HG03442 (cell line): ENCODE measurements at regions not wholly inside any gene's neighbourhood (a gene's known extent, or its start where the extent isn't known, plus 50 kb on each side); places are given as distances from the start of the nearest gene placed in this dataset.
"Not testable (repeated sequence)": the region's sequence is repeated elsewhere in the genome, so short reads cannot be mapped to it uniquely, and the experiment has no call there.

Experiments used
- ATAC-seq: cut with Tn5 transposase; IDR thresholded peaks from one replicate; pipeline ENCODE4 v1.9.1; 2021; ENCODE audit warnings: mild to moderate bottlenecking, moderate library complexity; ENCODE audit not compliant: unreplicated experiment

DNA sequence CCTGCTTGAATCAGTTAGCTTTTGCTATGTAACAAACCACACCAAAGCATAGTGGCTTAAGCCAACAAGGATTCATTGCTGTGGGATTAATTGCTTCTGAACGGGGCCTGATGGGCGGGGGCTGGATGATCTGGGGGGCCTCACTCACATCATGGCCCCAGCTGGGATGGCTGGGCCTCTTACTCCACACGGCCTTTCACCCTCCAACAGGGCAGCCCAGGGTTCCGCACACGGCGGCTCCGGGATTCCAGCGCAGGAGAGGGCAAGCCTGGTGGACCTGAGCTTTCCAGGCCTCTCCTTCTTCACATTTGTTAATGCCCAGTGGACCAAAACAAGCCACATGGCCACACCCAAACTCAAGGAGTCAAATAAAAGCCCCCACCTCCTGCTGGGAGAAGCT lies 86.3 kb upstream of the PHLPP1 start:
- no peak for ATAC-seq

GRCh38 chr18:62631173-62631572 lies 84.2 kb upstream of the PHLPP1 start:
- no peak for ATAC-seq

GRCh38 chr18:62632788-62633455 lies 82.4 kb upstream of the PHLPP1 start:
- ATAC-seq = no peak

DNA sequence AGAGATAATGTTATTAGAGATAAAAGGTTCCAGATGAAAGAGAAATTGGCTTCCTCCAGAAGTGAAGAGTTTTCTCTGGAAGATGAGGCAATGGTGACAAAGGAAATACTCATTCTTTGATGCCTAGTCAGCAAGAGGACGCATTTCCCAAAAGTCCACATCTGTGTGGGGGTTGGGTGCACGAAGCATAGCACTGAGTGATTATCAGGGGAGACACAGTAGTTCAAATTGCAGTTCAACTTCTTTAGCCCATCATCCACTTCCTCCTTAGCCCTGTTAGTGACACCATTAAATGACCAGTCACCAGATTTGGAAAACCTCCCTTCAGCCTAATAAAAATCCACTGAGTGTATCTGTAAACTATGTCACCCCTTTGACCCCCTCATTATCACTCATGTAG lies 80.9 kb upstream of the PHLPP1 start:
- ATAC-seq = no peak

- ATAC-seq = no peak
These were observed 80.2 kb upstream of the PHLPP1 start for GRCh38 chr18:62634979-62635630.

DNA sequence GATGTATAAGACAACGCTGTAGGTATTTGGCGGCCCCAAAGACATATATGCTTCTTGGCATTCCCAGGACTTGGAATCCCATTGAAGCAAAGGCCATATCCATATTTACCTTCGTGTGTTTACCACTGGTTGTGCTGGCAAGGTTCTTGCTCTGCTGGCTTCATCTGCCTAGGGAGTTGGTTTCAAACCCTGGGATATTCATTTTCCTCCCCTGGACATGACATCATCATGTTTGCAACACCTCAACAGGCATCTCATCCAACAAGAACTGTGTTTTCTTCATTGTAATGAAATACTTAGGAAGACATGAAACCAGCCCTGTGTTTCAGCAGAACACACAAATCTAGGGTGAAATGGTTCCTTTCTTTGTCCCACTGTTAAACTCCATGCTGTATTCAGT lies 77.9 kb upstream of the PHLPP1 start:
- no peak for ATAC-seq

DNA sequence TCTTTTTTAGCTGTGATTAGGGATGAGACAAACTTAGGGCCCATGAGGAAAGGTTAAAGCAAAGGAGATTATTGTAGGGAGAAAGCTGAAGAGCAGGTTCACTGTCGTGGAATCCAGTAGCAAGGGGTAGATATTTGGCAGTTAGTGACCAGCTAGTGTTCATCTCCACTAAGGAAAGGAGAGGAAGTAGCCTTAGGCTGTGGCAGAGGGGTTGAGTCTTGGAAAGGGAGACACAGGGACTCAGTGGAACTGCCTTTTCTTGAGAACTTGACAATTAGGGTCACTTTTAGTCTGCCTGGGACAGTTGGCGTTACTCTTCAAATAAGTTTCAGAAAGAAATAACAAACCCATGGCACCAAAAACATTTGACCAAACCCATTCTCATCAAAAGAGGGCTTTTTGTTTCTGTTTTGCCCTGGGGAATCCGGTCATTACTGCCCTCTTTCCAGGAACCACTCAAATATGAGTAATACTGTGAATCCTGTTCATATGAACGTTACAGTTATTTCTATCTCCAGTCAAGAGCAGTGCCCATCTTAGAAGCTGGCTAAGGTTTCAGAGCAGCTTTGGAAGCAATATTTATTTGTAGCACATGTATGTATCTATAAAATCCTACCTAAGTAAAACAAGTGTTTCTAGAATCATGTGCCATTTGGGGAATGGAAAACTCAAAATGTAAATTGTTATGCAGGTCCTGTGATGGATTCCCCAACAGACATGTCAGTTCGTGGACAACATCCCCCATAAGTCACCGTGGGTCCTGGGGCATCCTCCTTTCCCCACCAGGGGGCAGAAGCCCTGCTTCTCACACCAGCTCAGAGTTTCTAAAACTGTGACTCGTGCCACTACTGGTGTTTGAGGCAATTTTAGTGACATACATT lies 77.3 kb upstream of the PHLPP1 start:
- ATAC-seq = peak; percentile 84

- ATAC-seq = no peak
These were observed 72.2 kb upstream of the PHLPP1 start for GRCh38 chr18:62643181-62643580.

GRCh38 chr18:62644773-62645172 lies 70.6 kb upstream of the PHLPP1 start:
- ATAC-seq = no peak

GRCh38 chr18:62647179-62647578 lies 68.2 kb upstream of the PHLPP1 start:
- ATAC-seq = no peak

GRCh38 chr18:62648045-62648678 lies 67.2 kb upstream of the PHLPP1 start:
- ATAC-seq = no peak

DNA sequence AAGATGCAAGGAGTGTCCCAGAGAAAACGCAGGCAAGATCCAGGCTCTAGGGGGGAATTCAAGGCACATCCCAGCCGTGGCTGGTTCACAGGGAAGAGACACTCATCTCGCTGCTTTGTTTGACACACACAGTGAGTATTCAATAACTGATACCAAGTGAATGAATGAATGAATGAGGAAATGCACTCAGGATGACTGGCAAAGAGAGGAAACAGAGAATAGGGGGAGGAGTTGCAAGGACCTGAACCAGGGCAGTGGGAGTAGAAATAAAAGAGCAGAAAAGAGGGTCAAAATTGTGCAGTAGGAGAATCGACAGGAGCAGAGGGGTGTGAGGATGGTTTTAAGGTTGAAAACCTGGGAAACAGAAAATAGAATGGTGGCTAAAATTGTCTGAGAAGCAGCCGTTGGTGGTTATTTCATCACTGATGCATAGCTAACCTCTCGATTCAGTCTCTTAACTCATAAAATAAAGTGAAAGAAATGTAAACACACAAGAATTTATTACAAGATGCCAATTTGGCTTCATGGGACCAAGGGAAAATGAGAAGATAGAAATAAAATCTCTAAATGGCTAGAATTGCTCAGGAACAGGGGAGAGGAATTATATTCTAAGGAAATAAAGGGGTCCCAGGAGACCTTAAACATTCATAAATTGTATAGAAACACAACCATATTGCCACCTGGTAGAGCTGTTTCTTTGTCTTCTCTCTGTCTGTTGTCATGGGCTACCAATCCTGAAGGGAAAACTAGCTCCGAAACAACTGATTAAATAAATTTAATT lies 63.9 kb upstream of the PHLPP1 start:
- no peak for ATAC-seq

DNA sequence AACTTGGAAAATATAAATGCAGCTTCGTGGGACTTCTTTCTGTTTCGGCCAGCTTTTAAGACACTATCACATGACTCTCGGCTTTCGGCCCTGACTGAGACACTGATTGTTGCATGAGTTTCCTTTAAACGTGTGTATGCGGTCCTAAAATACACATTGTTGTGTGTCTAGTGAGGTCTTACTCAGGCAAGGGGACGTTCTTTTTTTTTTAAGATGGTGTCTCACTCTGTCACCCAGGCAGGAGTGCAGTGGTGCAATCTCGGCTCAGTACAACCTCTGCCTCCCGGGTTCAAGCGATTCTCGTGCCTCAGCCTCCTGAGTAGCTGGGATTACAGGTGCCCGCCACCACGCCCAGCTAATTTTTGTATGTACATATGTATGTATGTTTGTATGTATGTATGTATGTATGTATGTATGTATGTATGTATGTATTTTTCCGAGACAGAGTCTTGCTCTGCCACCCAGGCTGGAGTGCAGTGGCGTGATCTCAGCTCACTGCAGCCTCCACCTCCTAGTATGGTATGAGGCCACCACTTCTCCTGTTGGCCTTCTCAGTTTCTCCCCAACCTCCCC lies 63.2 kb upstream of the PHLPP1 start:
- ATAC-seq = not testable (repeated sequence)

- no peak for ATAC-seq
These were observed 59.7 kb upstream of the PHLPP1 start for GRCh38 chr18:62655520-62656219.

GRCh38 chr18:62658028-62658427 lies 57.3 kb upstream of the PHLPP1 start:
- ATAC-seq = no peak

DNA sequence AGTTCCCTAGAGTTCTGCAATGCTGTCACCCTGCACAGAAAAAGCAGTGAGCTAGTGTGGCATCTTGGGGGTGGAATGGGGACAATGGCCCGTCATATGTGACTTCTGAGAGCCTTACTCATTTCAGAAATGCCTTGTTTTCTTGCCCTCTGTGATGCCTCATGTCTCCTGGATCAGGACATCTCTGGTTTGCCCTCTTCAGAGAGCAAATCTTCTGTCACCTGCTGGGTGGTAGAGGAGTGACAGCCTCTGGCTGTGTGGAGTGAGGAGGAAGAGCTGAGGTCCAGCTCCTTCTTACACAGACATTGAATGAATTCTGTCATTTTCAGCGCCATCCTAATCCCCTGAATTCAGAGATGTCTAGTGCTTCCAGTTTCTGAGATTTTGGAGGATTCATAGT lies 55.6 kb upstream of the PHLPP1 start:
- ATAC-seq = no peak

- no peak for ATAC-seq
These were observed 54.6 kb upstream of the PHLPP1 start for GRCh38 chr18:62660691-62661090.

GRCh38 chr18:62663731-62664336 lies 51.5 kb upstream of the PHLPP1 start:
- ATAC-seq = peak; percentile 96

GRCh38 chr18:62664414-62664813 lies 50.9 kb upstream of the PHLPP1 start:
- ATAC-seq = peak; percentile 3
